SKM-1 (cell line): ENCODE measurements at regions not wholly inside any gene's neighbourhood (a gene's known extent, or its start where the extent isn't known, plus 50 kb on each side); places are given as distances from the start of the nearest gene placed in this dataset.
A peak's percentile ranks its signal among the peaks of the same experiment; 100 is the strongest.
"Not testable (repeated sequence)": the region's sequence is repeated elsewhere in the genome, so short reads cannot be mapped to it uniquely, and the experiment has no call there.

Experiments used
- DNase-seq: peaks from one replicate; lab custom pipeline; 2025; ENCODE audit not compliant: unreplicated experiment; lab: John Stamatoyannopoulos, UW

DNA sequence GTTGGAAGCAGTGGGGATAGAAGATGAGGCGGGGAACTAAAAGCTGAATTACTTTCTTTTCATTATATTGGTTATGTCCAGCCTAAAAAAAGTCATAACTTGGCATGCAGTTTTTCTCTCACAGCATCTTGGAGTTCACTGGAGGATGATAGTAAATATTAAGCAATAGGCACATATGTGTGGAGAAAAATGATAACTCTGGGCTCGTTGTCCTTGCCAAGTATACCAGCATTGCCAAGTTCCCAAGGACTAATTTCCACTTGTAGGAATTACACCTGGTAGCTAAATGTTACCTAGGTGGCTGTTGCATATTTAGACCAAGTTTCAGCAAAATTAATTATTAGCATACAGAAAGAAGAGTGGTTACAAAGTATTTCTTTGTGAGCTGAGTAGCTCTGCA lies 1007.6 kb downstream of the ANKRD7 start:
- DNase-seq, result no peak

DNA sequence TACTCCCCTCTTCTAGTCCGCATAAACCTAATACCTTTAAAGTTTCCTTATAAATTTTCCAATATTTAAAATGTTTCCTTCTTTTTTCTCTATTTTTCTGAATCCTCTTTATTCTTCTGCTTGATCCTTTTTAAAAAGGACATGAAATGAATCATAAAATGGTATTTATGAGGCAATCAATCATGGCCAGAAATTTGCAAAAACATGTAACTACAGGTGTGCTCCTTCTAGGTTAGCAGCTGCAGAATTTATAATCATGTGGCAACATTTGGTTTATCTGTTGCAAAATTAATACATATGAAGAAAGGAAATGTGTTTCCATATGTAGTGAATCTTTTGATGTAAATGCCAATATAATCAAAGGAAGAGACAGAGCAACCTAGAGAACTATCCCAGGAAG lies 1008.5 kb downstream of the ANKRD7 start:
- DNase-seq, result no peak

GRCh38 chr7:119252962-119253361 lies 1020.0 kb upstream of the KCND2 start:
- DNase-seq, result no peak

DNA sequence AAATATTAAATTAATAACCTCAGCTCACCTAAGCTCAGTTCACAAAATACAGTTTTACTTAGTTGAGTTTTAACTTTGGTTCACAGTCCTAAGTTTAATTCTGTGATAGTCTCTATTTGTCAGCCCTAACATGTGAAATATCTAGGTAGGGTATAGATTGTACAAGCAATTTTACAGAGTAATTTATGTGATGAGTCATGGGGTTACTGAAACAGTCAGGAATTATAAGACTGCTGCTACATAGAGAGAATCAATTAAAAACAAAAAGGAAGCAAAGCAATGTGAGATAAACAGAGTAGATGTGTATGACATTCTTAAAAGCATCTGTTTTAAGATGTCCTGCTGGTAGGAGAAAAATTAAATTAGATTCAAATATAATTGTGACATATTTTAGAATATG lies 1018.2 kb upstream of the KCND2 start:
- DNase-seq, result no peak

- DNase-seq, result no peak
These were observed 1017.0 kb upstream of the KCND2 start for GRCh38 chr7:119256001-119256400.

GRCh38 chr7:119256446-119257131 lies 1016.4 kb upstream of the KCND2 start:
- DNase-seq, result no peak

- DNase-seq, result not testable (repeated sequence)
These were observed 1006.2 kb upstream of the KCND2 start for GRCh38 chr7:119266790-119267189.

DNA sequence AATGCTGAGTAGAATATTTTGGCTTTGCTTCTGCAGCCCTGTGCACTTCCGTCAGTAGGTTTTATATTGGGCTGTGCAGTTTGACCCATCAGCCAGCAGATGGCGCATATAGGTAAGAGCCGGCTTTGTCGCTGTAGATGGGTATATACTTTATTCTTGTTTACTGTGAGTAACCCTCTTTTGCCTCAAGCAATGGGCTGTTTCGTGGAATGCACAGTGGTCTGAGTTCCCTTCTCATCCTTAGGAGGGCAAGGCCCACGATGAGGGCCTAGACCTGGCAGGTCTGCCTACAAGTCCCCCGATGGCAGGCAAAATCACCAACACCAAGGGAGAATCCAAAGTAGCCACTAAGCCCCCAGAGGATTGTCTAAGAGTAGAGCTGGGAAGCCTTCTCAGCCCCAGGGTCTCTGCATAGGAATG lies 1002.9 kb upstream of the KCND2 start:
- DNase-seq, result peak; percentile 50

GRCh38 chr7:119270644-119271043 lies 1002.3 kb upstream of the KCND2 start:
- DNase-seq, result no peak

GRCh38 chr7:119271147-119271779 lies 1001.7 kb upstream of the KCND2 start:
- no peak for DNase-seq

GRCh38 chr7:119281181-119281846 lies 991.7 kb upstream of the KCND2 start:
- DNase-seq, result no peak

- DNase-seq, result no peak
These were observed 989.6 kb upstream of the KCND2 start for GRCh38 chr7:119283353-119283752.

DNA sequence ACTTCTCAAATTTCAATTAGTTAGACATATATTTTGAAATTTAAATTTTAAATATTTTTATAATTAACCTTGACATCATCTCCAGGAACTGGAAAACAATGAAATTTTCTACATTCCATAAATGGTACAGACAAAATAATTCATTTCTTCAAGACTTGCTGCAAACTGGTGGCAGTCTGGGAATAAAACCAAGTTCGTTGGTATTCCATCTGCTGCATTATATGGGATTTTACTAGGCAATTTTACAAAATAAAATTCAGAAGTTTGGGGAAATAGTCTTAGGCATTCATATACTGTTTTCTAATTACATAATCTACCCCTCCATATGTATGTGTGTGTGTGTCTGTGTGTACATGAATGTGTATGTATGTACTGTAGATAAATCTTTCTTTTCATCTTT lies 984.6 kb upstream of the KCND2 start:
- DNase-seq, result no peak

- not testable (repeated sequence) for DNase-seq
These were observed 972.6 kb upstream of the KCND2 start for GRCh38 chr7:119300341-119300740.

GRCh38 chr7:119320316-119320715 lies 952.7 kb upstream of the KCND2 start:
- DNase-seq, result no peak

DNA sequence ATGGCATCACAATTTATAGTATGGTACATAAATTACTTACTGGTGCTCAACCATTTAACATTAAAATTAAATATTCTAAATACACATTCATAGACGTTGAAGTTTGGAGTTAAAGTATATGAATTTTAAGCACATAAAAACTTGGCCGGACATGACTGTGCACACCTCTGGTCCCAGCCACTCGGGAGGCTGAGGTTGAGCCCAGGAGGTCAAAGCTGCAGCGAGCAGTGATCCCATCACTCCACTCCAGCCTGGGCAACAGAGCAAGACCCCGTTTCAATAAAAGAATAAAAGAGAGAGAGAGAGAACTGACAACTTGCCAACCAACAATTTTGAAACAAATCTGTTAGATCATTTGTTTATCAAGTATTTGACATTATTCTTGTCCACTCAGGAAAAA lies 943.3 kb upstream of the KCND2 start:
- no peak for DNase-seq

GRCh38 chr7:119335405-119335804 lies 937.6 kb upstream of the KCND2 start:
- DNase-seq, result no peak

DNA sequence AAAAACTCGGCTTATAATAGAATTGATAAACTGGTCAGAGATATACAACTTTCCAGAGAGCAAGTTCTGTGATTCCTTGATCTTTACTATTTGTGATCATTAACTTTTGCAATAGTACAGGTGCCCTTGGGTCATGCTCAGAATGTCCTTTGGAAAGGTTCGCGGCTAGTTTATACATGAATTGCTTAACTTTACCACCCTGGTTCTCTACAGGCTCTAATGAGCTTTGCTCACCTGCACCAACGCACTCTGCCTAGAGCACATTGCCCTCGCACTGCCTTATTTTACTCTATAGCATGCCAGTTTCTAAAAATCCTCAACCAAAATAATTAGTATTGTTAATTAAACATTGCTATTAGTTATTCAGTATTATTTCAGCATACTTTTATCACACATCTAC lies 931.2 kb upstream of the KCND2 start:
- no peak for DNase-seq

DNA sequence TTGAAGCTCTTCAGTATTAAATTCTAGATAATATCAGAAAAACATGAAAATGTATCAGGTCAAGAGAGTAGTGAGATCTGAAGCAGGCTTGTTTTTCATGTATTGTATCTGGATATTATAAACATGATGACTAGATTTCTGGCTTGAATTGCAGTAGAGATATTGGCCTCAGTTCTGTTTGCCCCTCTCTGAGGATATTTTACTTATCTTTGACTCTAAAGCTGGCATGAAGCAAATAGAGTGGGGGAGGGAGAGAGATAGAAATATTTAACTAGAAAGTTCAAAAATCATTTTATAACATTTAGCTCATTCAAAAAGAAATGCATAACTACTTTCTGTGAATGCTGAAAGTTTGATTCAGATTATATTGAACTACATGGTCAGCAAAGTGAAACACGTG lies 929.7 kb upstream of the KCND2 start:
- no peak for DNase-seq

DNA sequence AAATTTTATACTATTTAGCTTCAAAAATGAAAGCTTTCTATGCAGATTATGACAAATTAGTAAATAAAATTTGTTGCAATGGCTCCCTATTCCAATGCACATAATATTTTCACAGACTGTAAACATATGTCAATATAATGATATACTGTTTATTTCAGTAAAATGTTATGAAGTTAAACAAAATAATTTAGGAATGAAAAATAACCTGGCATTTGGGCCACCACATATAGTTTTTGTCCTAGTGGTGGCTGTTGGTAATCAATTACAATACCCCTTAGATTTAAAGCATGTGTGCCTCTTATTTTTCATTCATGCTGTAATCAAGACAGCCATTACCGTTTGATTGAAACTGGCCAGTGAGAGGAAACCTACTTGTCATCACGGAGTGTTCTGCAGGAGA lies 928.5 kb upstream of the KCND2 start:
- no peak for DNase-seq

GRCh38 chr7:119348491-119348890 lies 924.5 kb upstream of the KCND2 start:
- no peak for DNase-seq

DNA sequence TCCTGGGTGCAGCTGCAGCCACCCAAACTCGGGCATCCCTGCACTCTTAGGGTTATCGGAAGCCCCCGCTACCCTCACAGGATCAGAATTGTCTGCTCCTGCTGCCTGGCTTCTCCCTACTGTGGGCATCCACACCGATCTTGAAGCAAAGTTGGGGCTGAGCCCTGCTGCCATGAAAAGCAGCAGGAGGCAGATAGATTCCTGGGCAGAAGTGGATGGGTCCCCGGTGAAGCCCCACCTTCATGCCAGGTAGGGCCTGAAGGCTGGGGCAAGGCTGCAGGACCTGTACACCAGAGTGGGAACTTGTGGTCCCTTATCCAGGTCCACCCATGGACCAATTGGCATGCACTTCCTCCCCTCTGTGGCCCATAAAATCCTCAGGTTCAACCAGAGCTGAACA lies 922.6 kb upstream of the KCND2 start:
- no peak for DNase-seq
